A549 (cell line): ENCODE measurements at regions not wholly inside any gene's neighbourhood (a gene's known extent, or its start where the extent isn't known, plus 50 kb on each side); places are given as distances from the start of the nearest gene placed in this dataset.

Experiments used
- ATAC-seq, 2 experiments: fragments of 200-7000 bp in 1 of 2; fragments of >200 bp in 1 of 2; cut with Nextera tagmentation in 1 of 2; cut with Tn5 transposase in 1 of 2; 3 replicates each; pipeline versions ENCODE4 v1.8.0 to v1.9.1; 2018 to 2020; ENCODE audit warnings: mild to moderate bottlenecking in 1 of 2, moderate library complexity in 1 of 2
- CTCF ChIA-PET: fragments of 300-600 bp; sonication (Branson Sonifier 250); formaldehyde crosslinking; extraction: SDS; loops from one replicate; lab custom pipeline; 2021; ENCODE audit warnings: antibody characterized with exemption, inconsistent platforms; lab: Yijun Ruan, JAX
- POLR2A ChIA-PET: fragments of 350-600 bp; formaldehyde crosslinking; extraction: SDS; loops from one replicate; lab custom pipeline; 2021; ENCODE audit warnings: antibody characterized with exemption, inconsistent platforms; lab: Yijun Ruan, JAX
- DNase-seq, 2 experiments: peaks; one replicate each; pipeline versions ENCODE4 v3.0.0 to v3.0.0-alpha.2; 2011 to 2016; ENCODE audit warnings: low read depth in 1 of 2, low spot score in 1 of 2
- FAIRE-seq: peaks from 2 replicates; lab custom pipeline; 2011; peaks lifted over from hg19 to GRCh38; lab: Jason Lieb, UNC
- H3K27ac ChIP-seq, 2 experiments: fragments of >200 bp; sonication (Bioruptor Twin); formaldehyde crosslinking; 3 replicates each; pipeline ENCODE4 v1.5.1; 2016 to 2017
- H3K4me1 ChIP-seq: fragments of >200 bp; sonication (Bioruptor Twin); formaldehyde crosslinking; 3 replicates; pipeline ENCODE4 v1.6.1; 2016
- H3K4me2 ChIP-seq: fragments of >200 bp; sonication (Bioruptor Twin); formaldehyde crosslinking; 3 replicates; pipeline ENCODE4 v1.6.1; 2016
- H3K4me3 ChIP-seq: fragments of >200 bp; sonication (Bioruptor Twin); formaldehyde crosslinking; 3 replicates; pipeline ENCODE4 v1.5.1; 2016
- H3K9me3 ChIP-seq: fragments of >200 bp; sonication (Bioruptor Twin); formaldehyde crosslinking; 3 replicates; pipeline ENCODE4 v1.6.1; 2016
- ATOH8 ChIP-seq: fragments of 250-450 bp; sonication (Bioruptor Pico); IDR thresholded peaks from 2 replicates; pipeline ENCODE4 v1.5.0; 2020; ENCODE audit warnings: low read depth, mild to moderate bottlenecking, moderate library complexity
- CEBPB ChIP-seq, 2 experiments: fragments of >200 bp in 1 of 2; sonication (Bioruptor Twin) in 1 of 2; formaldehyde crosslinking in 1 of 2; IDR thresholded peaks; 2 replicates each; pipeline ENCODE4 v1.6.1; 2012 to 2016
- CTCF ChIP-seq: fragments of >200 bp; sonication (Bioruptor Twin); formaldehyde crosslinking; IDR thresholded peaks from 3 replicates; pipeline ENCODE4 v1.5.1; 2016
- EHF ChIP-seq: fragments of 250-450 bp; sonication (Bioruptor Pico); IDR thresholded peaks from 2 replicates; pipeline ENCODE4 v1.5.0; 2020; ENCODE audit warnings: mild to moderate bottlenecking
- FOXS1 ChIP-seq: fragments of 250-450 bp; sonication (Bioruptor Pico); IDR thresholded peaks from 2 replicates; pipeline ENCODE4 v1.5.0; 2020; ENCODE audit warnings: mild to moderate bottlenecking, moderate library complexity
- HMGXB4 ChIP-seq: fragments of 250-450 bp; sonication (Bioruptor Pico); IDR thresholded peaks from 2 replicates; pipeline ENCODE4 v1.5.0; 2021; ENCODE audit warnings: mild to moderate bottlenecking, moderate library complexity, borderline replicate concordance
- JUNB ChIP-seq: fragments of >200 bp; sonication (Bioruptor Twin); formaldehyde crosslinking; IDR thresholded peaks from 2 replicates; pipeline ENCODE4 v1.6.1; 2016
- KDM1A ChIP-seq: fragments of 200-600 bp; sonication (generic); IDR thresholded peaks from 2 replicates; pipeline ENCODE4 v1.6.1; 2016; ENCODE audit warnings: low read depth, mild to moderate bottlenecking
- MAFK ChIP-seq: fragments of 450-650 bp; IDR thresholded peaks from 2 replicates; pipeline ENCODE4 v1.6.1; 2014; ENCODE audit not compliant: partially characterized antibody
- MYC ChIP-seq: IDR thresholded peaks from 2 replicates; pipeline ENCODE4 v1.6.1; 2012; ENCODE audit warnings: mild to moderate bottlenecking, inconsistent platforms, low read length, improper control_type of control experiment, borderline replicate concordance
- NFE2L2 ChIP-seq: fragments of 150-350 bp; conservative IDR thresholded peaks from 2 replicates; pipeline ENCODE4 v1.6.1; 2014; ENCODE audit warnings: low read length
- NPAS2 ChIP-seq: fragments of 250-450 bp; sonication (Bioruptor Pico); IDR thresholded peaks from 2 replicates; pipeline ENCODE4 v1.8.0; 2022; ENCODE audit warnings: mild to moderate bottlenecking, moderate library complexity, borderline replicate concordance
- NR3C1 ChIP-seq: fragments of >200 bp; sonication (Bioruptor Twin); formaldehyde crosslinking; IDR thresholded peaks from 3 replicates; pipeline ENCODE4 v1.6.1; 2017
- RAD21 ChIP-seq, 2 experiments: fragments of >200 bp in 1 of 2; sonication (Bioruptor Twin) in 1 of 2; formaldehyde crosslinking in 1 of 2; IDR thresholded peaks in 1 of 2; conservative IDR thresholded peaks in 1 of 2; 2 replicates in 1 of 2; 3 replicates in 1 of 2; pipeline ENCODE4 v1.6.1; 2012 to 2018; ENCODE audit warnings: inconsistent platforms in 1 of 2
- SREBF2 ChIP-seq: fragments of 450-650 bp; IDR thresholded peaks from 2 replicates; pipeline ENCODE4 v1.6.1; 2014; ENCODE audit warnings: mild to moderate bottlenecking, moderate library complexity
- TP53 ChIP-seq: fragments of 250-450 bp; sonication (Bioruptor Pico); IDR thresholded peaks from 2 replicates; pipeline ENCODE4 v1.5.0; 2021; ENCODE audit warnings: mild to moderate bottlenecking, moderate library complexity
- ZC3H11A ChIP-seq: fragments of 450-650 bp; IDR thresholded peaks from 2 replicates; pipeline ENCODE4 v1.6.1; 2014; ENCODE audit warnings: antibody characterized with exemption, mild to moderate bottlenecking
- ZSCAN20 ChIP-seq: fragments of 250-450 bp; sonication (Bioruptor Pico); IDR thresholded peaks from 2 replicates; pipeline ENCODE4 v1.8.0; 2022; ENCODE audit warnings: mild to moderate bottlenecking, moderate library complexity
- WGBS: methylation state at CpG from one replicate; pipeline ENCODE4 v1.1.6; 2017; ENCODE audit errors: missing lambda C conversion rate; 5-methylcytosine and 5-hydroxymethylcytosine counted together
- TF ChIP-seq, protein P1 (sequence below): fragments of >200 bp; sonication (Bioruptor Twin); formaldehyde crosslinking; IDR thresholded peaks from 2 replicates; pipeline ENCODE4 v1.6.1; 2016
- TF ChIP-seq, protein P2 (sequence below): fragments of 200-600 bp; sonication (generic); IDR thresholded peaks from 2 replicates; pipeline ENCODE4 v1.6.1; 2016; ENCODE audit warnings: antibody characterized with exemption, mild to moderate bottlenecking, moderate library complexity
- TF ChIP-seq, protein P3 (sequence below): IDR thresholded peaks from 2 replicates; pipeline ENCODE4 v1.6.1; 2012

DNA sequence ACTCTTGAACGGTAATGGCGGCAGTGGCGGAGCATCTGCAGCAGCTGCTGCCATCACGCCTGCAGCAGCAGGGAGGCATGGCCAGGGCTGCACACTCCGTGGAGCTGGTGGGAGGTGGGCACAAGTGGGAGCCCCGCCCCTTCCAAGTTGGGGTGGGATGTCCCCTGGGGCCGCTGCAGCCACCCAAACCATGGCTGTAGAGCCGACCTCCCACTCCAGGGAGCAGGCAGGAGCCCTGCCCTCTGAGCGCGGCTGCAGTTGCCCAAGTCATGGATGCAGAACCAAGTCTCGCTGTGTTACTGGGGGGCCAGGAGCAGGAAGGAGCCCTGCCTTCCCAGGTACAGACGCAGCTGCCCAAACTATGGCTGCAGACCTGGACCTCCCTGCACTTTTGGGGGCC is 215.3 kb upstream of the VLDLR start:
- ATAC-seq (no peak), FAIRE-seq (no peak), DNase-seq (no peak)
- POLR2A ChIA-PET = no interaction called here
- 41% methylated on average over 7 of the region's 12 CpGs for WGBS
- Histone ChIP-seq H3K4me2 (no peak overlapping the region), H3K9me3 (0 out of 3 replicates have a peak, but pooled peaks cover 7% of the 10 kb centered on the region), H3K4me3 (no peak overlapping the region), H3K27ac (no peak overlapping the region), H3K4me1 (no peaks in the 10 kb centered on the region)
- TF ChIP-seq FOXS1 (CRISPR knock-in tag) (no peak), CEBPB (IDR thresholded peaks at IDR 0.05) (no peak), KDM1A (no peak), SREBF2 (no peak), ATOH8 (CRISPR knock-in tag) (no peak), CTCF (no peak), NFE2L2 (no peak), NPAS2 (no peak)
- TF ChIP-seq, protein P1, sequence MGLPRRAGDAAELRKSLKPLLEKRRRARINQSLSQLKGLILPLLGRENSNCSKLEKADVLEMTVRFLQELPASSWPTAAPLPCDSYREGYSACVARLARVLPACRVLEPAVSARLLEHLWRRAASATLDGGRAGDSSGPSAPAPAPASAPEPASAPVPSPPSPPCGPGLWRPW = no peak
- TF ChIP-seq, protein P2, sequence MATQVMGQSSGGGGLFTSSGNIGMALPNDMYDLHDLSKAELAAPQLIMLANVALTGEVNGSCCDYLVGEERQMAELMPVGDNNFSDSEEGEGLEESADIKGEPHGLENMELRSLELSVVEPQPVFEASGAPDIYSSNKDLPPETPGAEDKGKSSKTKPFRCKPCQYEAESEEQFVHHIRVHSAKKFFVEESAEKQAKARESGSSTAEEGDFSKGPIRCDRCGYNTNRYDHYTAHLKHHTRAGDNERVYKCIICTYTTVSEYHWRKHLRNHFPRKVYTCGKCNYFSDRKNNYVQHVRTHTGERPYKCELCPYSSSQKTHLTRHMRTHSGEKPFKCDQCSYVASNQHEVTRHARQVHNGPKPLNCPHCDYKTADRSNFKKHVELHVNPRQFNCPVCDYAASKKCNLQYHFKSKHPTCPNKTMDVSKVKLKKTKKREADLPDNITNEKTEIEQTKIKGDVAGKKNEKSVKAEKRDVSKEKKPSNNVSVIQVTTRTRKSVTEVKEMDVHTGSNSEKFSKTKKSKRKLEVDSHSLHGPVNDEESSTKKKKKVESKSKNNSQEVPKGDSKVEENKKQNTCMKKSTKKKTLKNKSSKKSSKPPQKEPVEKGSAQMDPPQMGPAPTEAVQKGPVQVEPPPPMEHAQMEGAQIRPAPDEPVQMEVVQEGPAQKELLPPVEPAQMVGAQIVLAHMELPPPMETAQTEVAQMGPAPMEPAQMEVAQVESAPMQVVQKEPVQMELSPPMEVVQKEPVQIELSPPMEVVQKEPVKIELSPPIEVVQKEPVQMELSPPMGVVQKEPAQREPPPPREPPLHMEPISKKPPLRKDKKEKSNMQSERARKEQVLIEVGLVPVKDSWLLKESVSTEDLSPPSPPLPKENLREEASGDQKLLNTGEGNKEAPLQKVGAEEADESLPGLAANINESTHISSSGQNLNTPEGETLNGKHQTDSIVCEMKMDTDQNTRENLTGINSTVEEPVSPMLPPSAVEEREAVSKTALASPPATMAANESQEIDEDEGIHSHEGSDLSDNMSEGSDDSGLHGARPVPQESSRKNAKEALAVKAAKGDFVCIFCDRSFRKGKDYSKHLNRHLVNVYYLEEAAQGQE = no peak
- CTCF ChIA-PET = no interaction called here

- WGBS = 46% methylated on average over 6 of the region's 7 CpGs
- no peak for ATAC-seq
- CTCF ChIA-PET = interaction anchor here (0.7 kb wide), 1 partner anchor 111 kb away, joined by 3 read pairs; no protein-coding TSS in a partner anchor
Observed at GRCh38 chr9:2407450-2407849, 214.1 kb upstream of the VLDLR start.

GRCh38 chr9:2411459-2412215 is 209.9 kb upstream of the VLDLR start:
- POLR2A ChIA-PET = no interaction called here
- WGBS = 34% methylated on average over 8 of the region's 8 CpGs
- Histone ChIP-seq H3K4me1 (no peaks in the 10 kb centered on the region), H3K9me3 (no peaks in the 10 kb centered on the region), H3K4me2 (no peak overlapping the region), H3K4me3 (no peak overlapping the region), H3K27ac (no peak overlapping the region)
- DNase-seq = no peak
- no peak for FAIRE-seq
- CTCF ChIA-PET = no interaction called here
- ATAC-seq = no peak
- no peak for TF ChIP-seq NR3C1
- TF ChIP-seq FOXS1 (CRISPR knock-in tag) = no peak
- no peak for TF ChIP-seq JUNB
- no peak for TF ChIP-seq EHF
- TF ChIP-seq HMGXB4 (CRISPR knock-in tag) = no peak
- TF ChIP-seq MYC = no peak
- TF ChIP-seq TP53 (CRISPR knock-in tag) = no peak
- TF ChIP-seq ZC3H11A = no peak
- TF ChIP-seq, protein P2 = no peak
- TF ChIP-seq RAD21 (conservative IDR thresholded peaks at IDR 0.05 in 1 of 2, IDR thresholded peaks at IDR 0.05 in 1 of 2) = no peak

More at GRCh38 chr9:2407450-2407849, 214.1 kb upstream of the VLDLR start:
- Histone ChIP-seq H3K4me1 (no peaks in the 10 kb centered on the region), H3K27ac (no peak overlapping the region), H3K9me3 (0 out of 3 replicates have a peak, but pooled peaks cover 7% of the 10 kb centered on the region), H3K4me3 (no peak overlapping the region), H3K4me2 (no peak overlapping the region)
- TF ChIP-seq, protein P3, sequence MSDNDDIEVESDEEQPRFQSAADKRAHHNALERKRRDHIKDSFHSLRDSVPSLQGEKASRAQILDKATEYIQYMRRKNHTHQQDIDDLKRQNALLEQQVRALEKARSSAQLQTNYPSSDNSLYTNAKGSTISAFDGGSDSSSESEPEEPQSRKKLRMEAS = no peak
- TF ChIP-seq MAFK (peak; percentile 25), ZSCAN20 (CRISPR knock-in tag) (no peak)
- no peak for FAIRE-seq
- POLR2A ChIA-PET = no interaction called here
- no peak for DNase-seq
